PC-9 (cell line): ENCODE measurements at regions not wholly inside any gene's neighbourhood (a gene's known extent, or its start where the extent isn't known, plus 50 kb on each side); places are given as distances from the start of the nearest gene placed in this dataset.

Experiments used
- BruUV-seq: library from RNA; stranded (reverse); fragments of 400-500 nt; replicated peaks from 2 replicates; lab custom pipeline; 2021; lab: Mats Ljungman, UMichigan
- CTCF ChIA-PET: fragments of 300-600 bp; sonication (Branson Sonifier 250); formaldehyde crosslinking; loops from one replicate; lab custom pipeline; 2022; ENCODE audit warnings: antibody characterized with exemption; lab: Charles Lee
- POLR2A ChIA-PET: fragments of 300-600 bp; sonication (Branson Sonifier 250); formaldehyde crosslinking; loops from one replicate; lab custom pipeline; 2022; ENCODE audit warnings: antibody characterized with exemption; ENCODE audit not compliant: unreplicated experiment; lab: Charles Lee
- DNase-seq, 2 experiments: peaks; one replicate each; pipeline versions ENCODE4 v3.0.0 to v3.0.0-alpha.2; 2015 to 2022; ENCODE audit warnings: mixed read lengths in 1 of 2
- H2AFZ ChIP-seq: fragments of 200-600 bp; sonication (generic); 2 replicates; pipeline ENCODE4 v1.8.1; 2017; ENCODE audit warnings: antibody characterized with exemption
- H3F3A ChIP-seq: fragments of 200-600 bp; sonication (generic); 2 replicates; pipeline ENCODE4 v1.8.1; 2017; ENCODE audit warnings: antibody characterized with exemption, mild to moderate bottlenecking, low read depth; ENCODE audit not compliant: insufficient read depth
- H3K27ac ChIP-seq: fragments of 200-600 bp; sonication (generic); 2 replicates; pipeline ENCODE4 v1.6.1; 2016; ENCODE audit warnings: mixed run types
- H3K27me3 ChIP-seq: fragments of 200-600 bp; sonication (generic); 2 replicates; pipeline ENCODE4 v1.6.1; 2016; ENCODE audit warnings: low read depth, mixed run types; ENCODE audit not compliant: insufficient read depth
- H3K36me3 ChIP-seq: fragments of 200-600 bp; sonication (generic); 2 replicates; pipeline ENCODE4 v1.6.1; 2016; ENCODE audit warnings: low read depth, mixed run types
- H3K4me1 ChIP-seq: fragments of 200-600 bp; sonication (generic); replicated peaks from 2 replicates; pipeline ENCODE4 v1.6.1; 2016; ENCODE audit warnings: mixed run types; ENCODE audit not compliant: insufficient read depth
- H3K4me2 ChIP-seq: fragments of 200-600 bp; sonication (generic); 2 replicates; pipeline ENCODE4 v1.6.1; 2017; ENCODE audit warnings: mixed run types
- H3K4me3 ChIP-seq: fragments of 200-600 bp; sonication (generic); 2 replicates; pipeline ENCODE4 v1.6.1; 2016; ENCODE audit warnings: mixed run types
- H3K79me2 ChIP-seq: fragments of 200-600 bp; sonication (generic); 2 replicates; pipeline ENCODE4 v1.6.1; 2017; ENCODE audit warnings: low read depth, mixed run types
- H3K9me2 ChIP-seq: fragments of 200-600 bp; sonication (generic); 2 replicates; pipeline ENCODE4 v1.8.1; 2017; ENCODE audit warnings: mild to moderate bottlenecking; ENCODE audit not compliant: insufficient read depth
- H3K9me3 ChIP-seq: fragments of 200-600 bp; sonication (generic); 2 replicates; pipeline ENCODE4 v1.8.1; 2016; ENCODE audit warnings: low read depth; ENCODE audit not compliant: insufficient read depth
- H4K20me1 ChIP-seq: fragments of 200-600 bp; sonication (generic); 2 replicates; pipeline ENCODE4 v1.8.1; 2017; ENCODE audit not compliant: insufficient read depth
- CTCF ChIP-seq: fragments of 200-600 bp; sonication (generic); conservative IDR thresholded peaks from 2 replicates; pipeline ENCODE4 v1.6.1; 2017; ENCODE audit warnings: mixed run types, antibody characterized with exemption, mild to moderate bottlenecking, moderate library complexity
- EZH2 ChIP-seq: fragments of 200-600 bp; sonication (generic); IDR thresholded peaks from 2 replicates; pipeline ENCODE4 v1.8.0; 2017; ENCODE audit warnings: antibody characterized with exemption, low read depth
- intact Hi-C: fragments of 100-400 bp; cut with micrococcal nuclease; formaldehyde crosslinking; loops from one replicate; pipeline ENCODE4 v1.10.0; 2022; ENCODE audit not compliant: unreplicated experiment

- H3K27me3 ChIP-seq: no peaks in the 10 kb centered on the region
- no TSS peak for BruUV-seq
- peaks cover 28% of the 10 kb centered on the region; the same call in 1 of the 2 replicates for H3F3A ChIP-seq
- H3K9me3 ChIP-seq: peaks cover 8% of the 10 kb centered on the region
- TF ChIP-seq EZH2 (no peak), CTCF (no peak)
- H3K79me2 ChIP-seq: no peaks in the 10 kb centered on the region
- H4K20me1 ChIP-seq: no peaks in the 10 kb centered on the region
- H3K27ac ChIP-seq: no peak overlapping the region
- H3K9me2 ChIP-seq: no peaks in the 10 kb centered on the region
- DNase-seq: no peak
- H3K4me1 ChIP-seq: peaks cover 32% of the 10 kb centered on the region
- CTCF ChIA-PET: no interaction called here
- H3K4me3 ChIP-seq: no peak overlapping the region
- H2AFZ ChIP-seq: no peak overlapping the region
- POLR2A ChIA-PET: no interaction called here
- H3K36me3 ChIP-seq: no peaks in the 10 kb centered on the region
- intact Hi-C loops: no loop called here
- no peak overlapping the region for H3K4me2 ChIP-seq
Measured at GRCh38 chr3:193908181-193908744, 227.7 kb upstream of the HES1 start.

GRCh38 chr3:193909387-193909786, 226.6 kb upstream of the HES1 start:
- Histone ChIP-seq H3K79me2 (no peaks in the 10 kb centered on the region), H3K9me3 (peaks cover 8% of the 10 kb centered on the region), H3K27ac (no peak overlapping the region), H3K36me3 (no peaks in the 10 kb centered on the region), H3K4me3 (no peak overlapping the region), H3F3A (peaks cover 21% of the 10 kb centered on the region; the same call in 1 of the 2 replicates), H3K4me1 (peaks cover 26% of the 10 kb centered on the region), H3K27me3 (no peaks in the 10 kb centered on the region), H3K9me2 (no peaks in the 10 kb centered on the region), H3K4me2 (no peak overlapping the region), H2AFZ (no peak overlapping the region), H4K20me1 (no peaks in the 10 kb centered on the region)
- ChIA-PET POLR2A (no interaction called here), CTCF (no interaction called here)
- no TSS peak for BruUV-seq
- no peak for DNase-seq
- intact Hi-C loops: no loop called here
- TF ChIP-seq CTCF (no peak), EZH2 (no peak)

GRCh38 chr3:193910310-193910709, 225.6 kb upstream of the HES1 start:
- Histone ChIP-seq H4K20me1 (no peaks in the 10 kb centered on the region), H3K4me2 (peak overlapping the region; percentile 32), H3K36me3 (no peaks in the 10 kb centered on the region), H2AFZ (no peak overlapping the region), H3K4me3 (no peak overlapping the region), H3K27me3 (no peaks in the 10 kb centered on the region), H3K79me2 (no peaks in the 10 kb centered on the region), H3K4me1 (peaks cover 26% of the 10 kb centered on the region), H3K9me3 (peaks cover 8% of the 10 kb centered on the region), H3F3A (peaks cover 21% of the 10 kb centered on the region; the same call in 1 of the 2 replicates), H3K27ac (peak overlapping the region; percentile 69), H3K9me2 (no peaks in the 10 kb centered on the region)
- intact Hi-C loops: loop anchor here (2.0 kb wide), 2 partner anchors 58 to 60 kb away; no protein-coding TSS in a partner anchor
- DNase-seq: peak in 1 of 2 experiments; percentile 62
- ChIA-PET CTCF (interaction anchor here (0.6 kb wide), 1 partner anchor 286 kb away, joined by 6 read pairs; no protein-coding TSS in a partner anchor), POLR2A (interaction anchor here (0.6 kb wide), 1 partner anchor 231 kb away, joined by 6 read pairs; no protein-coding TSS in a partner anchor)
- no TSS peak for BruUV-seq
- TF ChIP-seq CTCF (no peak), EZH2 (no peak)
